Bone marrow (tissue), 2 donors: ENCODE measurements at regions not wholly inside any gene's neighbourhood (a gene's known extent, or its start where the extent isn't known, plus 50 kb on each side); places are given as distances from the start of the nearest gene placed in this dataset.

Experiments used
- DNase-seq, 2 donors: peaks; one replicate each; lab custom pipeline; 2025; lab: John Stamatoyannopoulos, UW

- DNase-seq: no peak
Measured at GRCh38 chr7:85573346-85573745, 386.5 kb upstream of the SEMA3D start.

DNA sequence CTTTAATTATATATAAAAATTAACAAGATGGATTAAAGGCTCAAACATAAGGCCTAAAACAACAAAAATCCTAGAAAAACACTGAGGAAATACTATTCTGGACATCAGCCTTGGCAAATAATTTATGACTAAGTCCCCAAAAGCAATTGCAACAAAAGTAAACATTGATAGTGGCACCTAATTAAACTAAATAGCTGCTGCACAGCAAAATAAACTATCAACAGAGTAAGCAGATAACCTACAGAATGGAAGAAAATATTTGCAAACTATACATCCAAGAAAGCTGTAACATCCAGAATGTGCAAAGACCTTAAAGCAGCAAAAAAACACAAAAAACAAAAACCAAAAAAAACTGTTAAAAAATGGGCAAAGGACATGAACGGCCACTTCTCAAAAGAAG, 384.0 kb upstream of the SEMA3D start:
- DNase-seq: no peak

DNA sequence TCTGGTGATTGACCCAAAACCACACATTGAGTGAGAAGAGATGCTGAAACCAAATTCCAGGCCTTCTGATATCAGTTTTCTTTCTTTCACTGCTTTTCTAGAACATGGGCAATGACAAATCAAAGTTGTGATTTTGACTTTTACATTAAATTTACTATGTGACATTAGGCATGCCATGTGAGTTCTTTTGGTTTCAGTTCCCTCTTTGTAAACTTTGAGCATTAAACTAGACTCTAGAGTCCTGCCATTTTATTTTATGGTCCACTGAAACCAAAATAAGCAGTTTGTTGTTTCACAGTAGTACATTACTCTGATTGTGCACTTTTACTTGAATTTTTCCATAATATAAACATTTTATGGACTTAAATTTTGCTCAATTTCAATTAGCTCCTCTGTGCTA, 381.1 kb upstream of the SEMA3D start:
- DNase-seq: no peak

DNA sequence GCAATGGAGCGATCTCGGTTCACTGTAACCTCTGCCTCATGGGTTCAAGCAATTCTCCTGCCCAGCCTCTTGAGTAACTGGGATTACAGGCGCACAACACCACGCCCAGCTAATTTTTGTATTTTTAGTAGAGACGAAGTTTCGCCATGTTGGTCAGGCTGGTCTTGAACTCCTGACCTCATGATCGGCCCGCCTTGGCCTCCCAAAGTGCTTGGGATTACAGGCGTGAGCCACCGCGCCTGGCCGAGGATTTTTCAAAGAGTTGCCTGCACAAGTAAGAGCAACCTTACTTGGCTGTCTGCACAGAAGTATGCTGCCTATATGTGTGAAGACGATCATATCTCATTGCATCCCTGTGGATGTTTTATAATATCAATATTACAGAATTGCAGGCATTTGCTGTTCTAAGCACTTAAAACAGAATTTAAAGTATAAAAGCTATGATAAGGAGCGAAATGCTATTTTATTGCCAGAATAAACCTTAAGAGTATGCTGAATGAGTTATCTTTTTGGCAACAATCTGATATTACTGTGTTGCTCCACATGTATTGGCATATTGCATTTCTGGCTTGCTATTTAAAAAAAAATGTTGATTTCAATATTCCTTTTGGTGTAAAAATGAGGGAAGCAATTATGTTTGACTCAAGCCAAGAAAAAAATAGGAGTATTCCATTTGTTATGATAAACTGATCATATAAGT, 379.4 kb upstream of the SEMA3D start:
- no peak for DNase-seq

- DNase-seq: no peak
Measured at GRCh38 chr7:85565276-85565675, 378.4 kb upstream of the SEMA3D start.

DNA sequence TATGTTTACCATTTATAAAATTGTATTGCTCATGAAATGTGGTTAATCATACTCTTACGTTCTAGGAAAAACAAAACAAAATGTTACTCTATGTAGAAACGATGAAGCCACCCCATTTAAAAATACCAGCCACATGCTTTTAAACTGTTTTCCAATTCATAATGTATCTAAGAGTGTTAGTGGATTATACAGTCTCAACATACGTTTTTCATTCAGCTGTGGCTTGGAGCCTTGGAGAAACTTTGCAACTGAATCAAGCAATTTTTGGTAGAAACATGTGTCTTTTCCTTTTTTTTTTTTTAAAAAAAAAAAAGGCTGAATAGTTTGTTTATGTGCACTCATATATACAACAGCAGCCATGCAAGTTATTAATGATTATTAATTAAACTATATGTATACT, 378.0 kb upstream of the SEMA3D start:
- DNase-seq: no peak

- DNase-seq: no peak
Measured at GRCh38 chr7:85561706-85562105, 374.9 kb upstream of the SEMA3D start.

GRCh38 chr7:85554236-85555178, 367.7 kb upstream of the SEMA3D start:
- peak in 1 of 2 donors; percentile 16 for DNase-seq

DNA sequence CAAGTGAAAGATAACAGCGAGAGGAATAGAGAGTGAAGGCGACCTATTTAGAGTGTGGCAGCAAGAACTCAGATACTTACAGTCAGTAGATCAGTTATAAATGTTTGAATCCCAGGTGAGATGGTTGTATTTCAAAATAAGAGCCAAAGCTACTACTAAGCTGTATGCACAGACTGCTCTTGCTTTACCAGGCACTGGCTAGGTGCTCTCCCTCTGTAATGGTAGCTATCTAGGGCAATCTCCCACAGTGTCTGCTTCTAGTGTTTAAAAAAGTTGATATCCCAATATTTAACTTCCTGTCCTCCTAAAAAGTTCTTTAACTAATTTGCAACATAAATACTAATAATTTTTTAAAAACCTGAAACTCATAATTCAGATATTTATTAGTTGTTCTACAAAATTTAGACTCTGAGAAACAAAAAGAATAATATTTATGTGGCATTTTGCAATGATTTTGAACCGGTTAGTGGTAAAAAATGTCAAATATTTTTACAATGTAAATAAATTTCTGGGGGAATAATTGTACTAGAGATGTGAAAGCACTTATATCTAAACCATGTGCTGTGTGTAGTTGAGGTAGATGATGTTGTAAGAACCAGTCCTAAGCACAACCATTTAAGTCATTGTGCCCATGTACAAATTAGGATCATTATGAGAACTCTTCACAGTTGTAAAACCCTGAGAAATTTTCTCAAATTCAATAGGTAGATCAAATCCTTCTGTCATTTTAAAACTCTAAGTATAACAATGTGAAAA, 349.3 kb upstream of the SEMA3D start:
- no peak for DNase-seq

DNA sequence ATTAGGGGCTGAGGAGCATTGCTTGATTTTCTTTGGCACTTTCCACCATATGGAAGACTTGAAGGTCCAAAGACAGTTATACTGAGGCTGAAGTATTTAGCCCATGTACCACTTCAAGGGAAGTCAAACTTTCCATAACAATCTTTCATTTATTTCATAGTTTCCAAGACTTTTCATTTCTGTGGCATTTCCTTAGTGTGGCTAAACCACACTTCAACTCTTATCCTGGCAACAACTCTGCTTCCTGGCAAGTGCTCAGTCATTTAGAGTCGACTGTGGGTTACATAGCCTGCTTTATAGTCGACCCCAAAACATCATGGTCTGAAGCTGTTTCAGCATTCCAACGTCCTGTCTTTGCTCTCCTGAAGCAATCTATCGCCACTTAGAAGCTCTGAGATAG, 343.0 kb upstream of the SEMA3D start:
- no peak for DNase-seq

DNA sequence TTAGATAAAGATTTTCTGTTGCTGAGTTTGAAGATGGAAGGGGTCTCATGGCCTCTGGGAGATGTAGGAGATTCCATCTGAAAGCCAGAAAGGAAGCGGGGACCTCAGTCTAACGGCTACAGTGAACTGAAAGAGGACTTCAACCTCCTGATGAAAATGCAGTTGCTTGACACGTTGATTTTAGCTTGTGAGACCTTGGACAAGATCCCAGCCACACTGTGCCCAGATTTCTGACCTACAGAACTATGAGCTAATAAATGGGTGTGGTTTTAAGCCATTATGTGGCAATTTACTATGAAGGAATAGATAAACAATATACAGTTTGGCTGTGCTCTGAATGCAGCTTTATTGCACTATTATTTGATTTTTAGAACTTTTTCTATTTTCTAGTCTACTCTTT, 342.3 kb upstream of the SEMA3D start:
- DNase-seq: no peak

GRCh38 chr7:85528581-85528980, 341.7 kb upstream of the SEMA3D start:
- no peak for DNase-seq

- DNase-seq: no peak
Measured at GRCh38 chr7:85525676-85526075, 338.8 kb upstream of the SEMA3D start.

- DNase-seq: no peak
Measured at GRCh38 chr7:85522070-85522469, 335.2 kb upstream of the SEMA3D start.

DNA sequence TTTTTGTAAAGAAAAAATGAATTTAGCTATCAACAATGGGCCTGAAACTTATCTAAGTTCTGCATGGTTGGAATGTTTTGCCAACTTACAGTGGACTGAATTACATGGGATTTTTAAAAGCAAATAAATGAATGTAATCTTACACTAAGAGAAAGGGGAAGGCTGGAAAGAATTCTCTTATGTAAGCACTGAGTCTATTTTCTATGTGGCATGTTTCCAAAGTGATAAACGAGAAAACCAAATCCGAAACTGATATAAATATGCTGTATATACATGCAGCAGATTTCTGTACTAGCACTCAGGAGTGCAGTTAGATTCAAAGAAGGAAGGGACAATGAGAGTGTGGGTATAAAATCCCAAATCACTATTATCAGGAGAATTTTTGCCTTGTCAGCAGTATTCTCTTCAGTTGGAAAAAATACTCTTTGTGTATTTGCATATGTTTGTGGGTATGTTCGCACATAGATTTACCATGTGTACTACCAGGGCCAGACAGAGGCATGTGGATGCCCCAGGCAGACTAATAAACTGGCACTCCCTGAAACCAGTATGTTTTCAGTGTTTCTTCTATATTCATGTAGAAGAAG, 334.3 kb upstream of the SEMA3D start:
- no peak for DNase-seq

GRCh38 chr7:85520175-85520574, 333.3 kb upstream of the SEMA3D start:
- no peak for DNase-seq

- DNase-seq: no peak
Measured at GRCh38 chr7:85516675-85517074, 329.8 kb upstream of the SEMA3D start.

- DNase-seq: no peak
Measured at GRCh38 chr7:85512790-85513189, 325.9 kb upstream of the SEMA3D start.

DNA sequence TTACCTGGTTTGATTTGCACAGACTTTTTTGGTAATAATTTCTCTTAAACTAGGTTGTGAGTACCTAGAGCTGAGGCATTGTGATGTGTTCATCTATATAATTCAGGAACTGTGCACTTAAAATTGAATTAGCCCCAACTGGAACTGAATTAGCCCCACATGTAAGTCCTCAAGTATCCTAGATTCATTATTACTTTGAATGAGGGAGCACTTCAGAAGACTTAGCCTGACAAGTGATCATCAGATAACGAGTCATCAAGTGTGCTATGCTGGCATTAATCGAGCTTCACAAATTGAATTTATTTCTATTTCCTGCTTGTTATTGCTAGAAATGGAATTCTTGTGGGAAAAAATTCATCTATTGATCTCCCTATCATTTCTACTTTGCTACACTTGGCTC, 323.4 kb upstream of the SEMA3D start:
- DNase-seq: no peak

DNA sequence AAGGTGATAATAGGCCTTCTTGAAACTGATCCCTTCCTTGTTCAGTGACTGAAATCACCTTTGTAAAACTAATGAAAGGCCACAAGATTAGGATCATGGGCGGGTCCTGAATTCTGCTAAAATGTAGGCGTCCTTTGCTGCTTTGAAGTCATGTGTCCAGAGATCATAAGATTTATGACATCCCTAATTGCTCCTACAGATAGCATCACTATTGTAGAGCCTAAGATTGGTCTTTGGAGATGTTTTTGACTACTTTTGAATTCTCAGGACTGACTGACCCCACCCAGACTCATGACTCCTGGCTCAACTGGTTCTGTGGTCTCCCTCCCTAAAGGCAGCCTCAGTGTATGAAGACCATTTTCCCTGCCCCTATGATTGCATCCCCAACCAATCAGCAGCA, 322.6 kb upstream of the SEMA3D start:
- no peak for DNase-seq

- DNase-seq: no peak
Measured at GRCh38 chr7:85508642-85509410, 322.0 kb upstream of the SEMA3D start.
